ENCODE measurements at regions not wholly inside any gene's neighbourhood (a gene's known extent, or its start where the extent isn't known, plus 50 kb on each side); places are given as distances from the start of the nearest gene placed in this dataset.

GRCh38 chr2:120583851-120584570 is 151.7 kb upstream of the GLI2 start:
- Histone ChIP-seq H3K27me3 (ENCODE audit: control insufficient read depth, insufficient read depth, low read length) (peaks cover 22% of the 10 kb centered on the region), H3K36me3 (ENCODE audit: control insufficient read depth, insufficient read depth, low read length) (no peaks in the 10 kb centered on the region), H3K27ac (ENCODE audit: low read depth, low read length) (no peak overlapping the region), H3K4me1 (ENCODE audit: control insufficient read depth, insufficient read depth, low read length) (peaks cover 31% of the 10 kb centered on the region), H3K4me3 (ENCODE audit: low read depth, low read length) (no peak overlapping the region), H3K9me3 (ENCODE audit: control insufficient read depth, insufficient read depth, low read length) (no peaks in the 10 kb centered on the region)
- DNase-seq (ENCODE audit: low read depth in 4 of 6, low spot score in 6 of 6), result peak in 1 of 6 donors; percentile 72
- WGBS (ENCODE audit: insufficient coverage), result no CpG with 5 or more reads among the region's 1 CpG

- Histone ChIP-seq H3K36me3 (ENCODE audit: control insufficient read depth, insufficient read depth, low read length) (no peaks in the 10 kb centered on the region), H3K4me1 (ENCODE audit: control insufficient read depth, insufficient read depth, low read length) (peaks cover 15% of the 10 kb centered on the region), H3K27me3 (ENCODE audit: control insufficient read depth, insufficient read depth, low read length) (peaks cover 24% of the 10 kb centered on the region), H3K4me3 (ENCODE audit: low read depth, low read length) (no peak overlapping the region), H3K27ac (ENCODE audit: low read depth, low read length) (no peak overlapping the region), H3K9me3 (ENCODE audit: control insufficient read depth, insufficient read depth, low read length) (no peaks in the 10 kb centered on the region)
- DNase-seq (ENCODE audit: low read depth in 4 of 6, low spot score in 6 of 6), result peak in 1 of 6 donors; percentile 50
- 22% methylated on average over 41 of the region's 41 CpGs for WGBS (ENCODE audit: insufficient coverage)
Measured at GRCh38 chr2:120586507-120587278, 149.0 kb upstream of the GLI2 start.

- Histone ChIP-seq H3K27me3 (ENCODE audit: control insufficient read depth, insufficient read depth, low read length) (peaks cover 24% of the 10 kb centered on the region), H3K4me3 (ENCODE audit: low read depth, low read length) (no peak overlapping the region), H3K27ac (ENCODE audit: low read depth, low read length) (no peak overlapping the region), H3K36me3 (ENCODE audit: control insufficient read depth, insufficient read depth, low read length) (no peaks in the 10 kb centered on the region), H3K4me1 (ENCODE audit: control insufficient read depth, insufficient read depth, low read length) (peaks cover 15% of the 10 kb centered on the region), H3K9me3 (ENCODE audit: control insufficient read depth, insufficient read depth, low read length) (no peaks in the 10 kb centered on the region)
- 6% methylated on average over 67 of the region's 68 CpGs for WGBS (ENCODE audit: insufficient coverage)
- peak in 2 of 6 donors; percentile 41 to 49 for DNase-seq (ENCODE audit: low read depth in 4 of 6, low spot score in 6 of 6)
Measured at GRCh38 chr2:120587279-120587996, 148.2 kb upstream of the GLI2 start.

- Histone ChIP-seq H3K36me3 (ENCODE audit: control insufficient read depth, insufficient read depth, low read length) (no peaks in the 10 kb centered on the region), H3K4me1 (ENCODE audit: control insufficient read depth, insufficient read depth, low read length) (peaks cover 15% of the 10 kb centered on the region), H3K4me3 (ENCODE audit: low read depth, low read length) (no peak overlapping the region), H3K9me3 (ENCODE audit: control insufficient read depth, insufficient read depth, low read length) (no peaks in the 10 kb centered on the region), H3K27ac (ENCODE audit: low read depth, low read length) (no peak overlapping the region), H3K27me3 (ENCODE audit: control insufficient read depth, insufficient read depth, low read length) (peaks cover 24% of the 10 kb centered on the region)
- WGBS (ENCODE audit: insufficient coverage), result 86% methylated on average over 6 of the region's 6 CpGs
- DNase-seq (ENCODE audit: low read depth in 4 of 6, low spot score in 6 of 6), result no peak
Measured at GRCh38 chr2:120587997-120588336, 147.7 kb upstream of the GLI2 start.

GRCh38 chr2:120589771-120590608 is 145.7 kb upstream of the GLI2 start:
- no peak overlapping the region for H3K4me3 ChIP-seq (ENCODE audit: low read depth, low read length)
- H3K27me3 ChIP-seq (ENCODE audit: control insufficient read depth, insufficient read depth, low read length), result peaks cover 24% of the 10 kb centered on the region
- H3K4me1 ChIP-seq (ENCODE audit: control insufficient read depth, insufficient read depth, low read length), result peaks cover 15% of the 10 kb centered on the region
- H3K27ac ChIP-seq (ENCODE audit: low read depth, low read length), result no peak overlapping the region
- H3K36me3 ChIP-seq (ENCODE audit: control insufficient read depth, insufficient read depth, low read length), result no peaks in the 10 kb centered on the region
- 93% methylated on average over 7 of the region's 8 CpGs for WGBS (ENCODE audit: insufficient coverage)
- H3K9me3 ChIP-seq (ENCODE audit: control insufficient read depth, insufficient read depth, low read length), result no peaks in the 10 kb centered on the region
- no peak for DNase-seq (ENCODE audit: low read depth in 4 of 6, low spot score in 6 of 6)

- Histone ChIP-seq H3K4me3 (ENCODE audit: low read depth, low read length) (no peak overlapping the region), H3K9me3 (ENCODE audit: control insufficient read depth, insufficient read depth, low read length) (no peaks in the 10 kb centered on the region), H3K27ac (ENCODE audit: low read depth, low read length) (no peak overlapping the region), H3K4me1 (ENCODE audit: control insufficient read depth, insufficient read depth, low read length) (peaks cover 19% of the 10 kb centered on the region), H3K27me3 (ENCODE audit: control insufficient read depth, insufficient read depth, low read length) (peaks cover 24% of the 10 kb centered on the region), H3K36me3 (ENCODE audit: control insufficient read depth, insufficient read depth, low read length) (no peaks in the 10 kb centered on the region)
- no peak for DNase-seq (ENCODE audit: low read depth in 4 of 6, low spot score in 6 of 6)
- WGBS (ENCODE audit: insufficient coverage), result 100% methylated on average over 1 of the region's 1 CpG
Measured at GRCh38 chr2:120590841-120591240, 144.8 kb upstream of the GLI2 start.

- peaks cover 19% of the 10 kb centered on the region for H3K27me3 ChIP-seq (ENCODE audit: control insufficient read depth, insufficient read depth, low read length)
- H3K4me3 ChIP-seq (ENCODE audit: low read depth, low read length), result no peak overlapping the region
- WGBS (ENCODE audit: insufficient coverage), result 78% methylated on average over 7 of the region's 7 CpGs
- no peaks in the 10 kb centered on the region for H3K9me3 ChIP-seq (ENCODE audit: control insufficient read depth, insufficient read depth, low read length)
- no peak for DNase-seq (ENCODE audit: low read depth in 4 of 6, low spot score in 6 of 6)
- H3K36me3 ChIP-seq (ENCODE audit: control insufficient read depth, insufficient read depth, low read length), result no peaks in the 10 kb centered on the region
- H3K4me1 ChIP-seq (ENCODE audit: control insufficient read depth, insufficient read depth, low read length), result peaks cover 22% of the 10 kb centered on the region
- H3K27ac ChIP-seq (ENCODE audit: low read depth, low read length), result no peak overlapping the region
Measured at GRCh38 chr2:120591572-120591971, 144.1 kb upstream of the GLI2 start.

GRCh38 chr2:120592084-120592483 is 143.6 kb upstream of the GLI2 start:
- Histone ChIP-seq H3K27ac (ENCODE audit: low read depth, low read length) (no peak overlapping the region), H3K27me3 (ENCODE audit: control insufficient read depth, insufficient read depth, low read length) (peaks cover 14% of the 10 kb centered on the region), H3K9me3 (ENCODE audit: control insufficient read depth, insufficient read depth, low read length) (no peaks in the 10 kb centered on the region), H3K36me3 (ENCODE audit: control insufficient read depth, insufficient read depth, low read length) (no peaks in the 10 kb centered on the region), H3K4me3 (ENCODE audit: low read depth, low read length) (no peak overlapping the region), H3K4me1 (ENCODE audit: control insufficient read depth, insufficient read depth, low read length) (peaks cover 21% of the 10 kb centered on the region)
- no peak for DNase-seq (ENCODE audit: low read depth in 4 of 6, low spot score in 6 of 6)
- 90% methylated on average over 9 of the region's 10 CpGs for WGBS (ENCODE audit: insufficient coverage)

Data from spinal cord (tissue), 9 donors.